Mucosa of stomach (tissue), 1 donor: ENCODE measurements at regions not wholly inside any gene's neighbourhood (a gene's known extent, or its start where the extent isn't known, plus 50 kb on each side); places are given as distances from the start of the nearest gene placed in this dataset.

Source experiments
- H3K27me3 ChIP-seq: one replicate; pipeline ENCODE4 v1.7.0; 2013; ENCODE audit warnings: mild to moderate bottlenecking, low read length; ENCODE audit not compliant: control insufficient read depth, insufficient read depth
- H3K36me3 ChIP-seq: one replicate; pipeline ENCODE4 v1.7.0; 2013; ENCODE audit warnings: low read length; ENCODE audit not compliant: control insufficient read depth, insufficient read depth
- H3K4me1 ChIP-seq: one replicate; pipeline ENCODE4 v1.7.0; 2013; ENCODE audit warnings: mild to moderate bottlenecking, low read length; ENCODE audit not compliant: control insufficient read depth, insufficient read depth
- H3K4me3 ChIP-seq: one replicate; pipeline ENCODE4 v1.7.0; 2013; ENCODE audit warnings: low read length
- H3K9ac ChIP-seq: one replicate; pipeline ENCODE4 v1.7.0; 2013; ENCODE audit warnings: mild to moderate bottlenecking, low read length, moderate library complexity
- H3K9me3 ChIP-seq: one replicate; pipeline ENCODE4 v1.7.0; 2013; ENCODE audit warnings: mild to moderate bottlenecking, low read length, moderate library complexity; ENCODE audit not compliant: control insufficient read depth
- donor health status: Pancreatic carcinoma.

GRCh38 chr10:121082984-121083383 is 231.8 kb downstream of the WDR11 start:
- Histone ChIP-seq H3K27me3 (no peaks in the 10 kb centered on the region), H3K36me3 (no peaks in the 10 kb centered on the region), H3K4me1 (peaks cover 10% of the 10 kb centered on the region), H3K9ac (no peak overlapping the region), H3K9me3 (no peaks in the 10 kb centered on the region), H3K4me3 (no peak overlapping the region)

GRCh38 chr10:121084016-121084674 is 233.0 kb downstream of the WDR11 start:
- Histone ChIP-seq H3K9ac (no peak overlapping the region), H3K4me1 (peaks cover 10% of the 10 kb centered on the region), H3K4me3 (no peak overlapping the region), H3K27me3 (no peaks in the 10 kb centered on the region), H3K9me3 (no peaks in the 10 kb centered on the region), H3K36me3 (no peaks in the 10 kb centered on the region)

- H3K27me3 ChIP-seq, result no peaks in the 10 kb centered on the region
- peaks cover 10% of the 10 kb centered on the region for H3K4me1 ChIP-seq
- H3K9ac ChIP-seq, result no peak overlapping the region
Observed at GRCh38 chr10:121084675-121085070, 233.5 kb downstream of the WDR11 start.

GRCh38 chr10:121085367-121085766 is 234.2 kb downstream of the WDR11 start:
- H3K4me1 ChIP-seq, result peaks cover 5% of the 10 kb centered on the region
- no peaks in the 10 kb centered on the region for H3K27me3 ChIP-seq
- H3K4me3 ChIP-seq, result no peak overlapping the region
- no peaks in the 10 kb centered on the region for H3K36me3 ChIP-seq
- no peak overlapping the region for H3K9ac ChIP-seq
- no peaks in the 10 kb centered on the region for H3K9me3 ChIP-seq

More at GRCh38 chr10:121084675-121085070, 233.5 kb downstream of the WDR11 start:
- H3K36me3 ChIP-seq, result no peaks in the 10 kb centered on the region
- no peaks in the 10 kb centered on the region for H3K9me3 ChIP-seq
- no peak overlapping the region for H3K4me3 ChIP-seq

GRCh38 chr10:121087129-121087528 is 236.0 kb downstream of the WDR11 start:
- no peaks in the 10 kb centered on the region for H3K27me3 ChIP-seq
- no peaks in the 10 kb centered on the region for H3K36me3 ChIP-seq
- no peak overlapping the region for H3K9ac ChIP-seq

GRCh38 chr10:121087688-121088087 is 236.5 kb downstream of the WDR11 start:
- Histone ChIP-seq H3K36me3 (no peaks in the 10 kb centered on the region), H3K9ac (no peak overlapping the region), H3K4me1 (peaks cover 6% of the 10 kb centered on the region), H3K4me3 (no peak overlapping the region), H3K9me3 (no peaks in the 10 kb centered on the region), H3K27me3 (no peaks in the 10 kb centered on the region)

More at GRCh38 chr10:121087129-121087528, 236.0 kb downstream of the WDR11 start:
- peaks cover 6% of the 10 kb centered on the region for H3K4me1 ChIP-seq
- H3K4me3 ChIP-seq, result no peak overlapping the region
- H3K9me3 ChIP-seq, result no peaks in the 10 kb centered on the region

GRCh38 chr10:121088524-121088923 is 237.4 kb downstream of the WDR11 start:
- Histone ChIP-seq H3K4me1 (peaks cover 6% of the 10 kb centered on the region), H3K36me3 (no peaks in the 10 kb centered on the region), H3K9ac (no peak overlapping the region), H3K4me3 (no peak overlapping the region), H3K27me3 (no peaks in the 10 kb centered on the region), H3K9me3 (no peaks in the 10 kb centered on the region)

GRCh38 chr10:121089434-121089833 is 238.3 kb downstream of the WDR11 start:
- Histone ChIP-seq H3K9ac (no peak overlapping the region), H3K4me1 (peaks cover 6% of the 10 kb centered on the region), H3K36me3 (no peaks in the 10 kb centered on the region)

GRCh38 chr10:121091961-121092719 is 241.0 kb downstream of the WDR11 start:
- H3K4me3 ChIP-seq, result no peak overlapping the region
- no peak overlapping the region for H3K9ac ChIP-seq
- peaks cover 11% of the 10 kb centered on the region for H3K4me1 ChIP-seq
- no peaks in the 10 kb centered on the region for H3K9me3 ChIP-seq
- H3K36me3 ChIP-seq, result no peaks in the 10 kb centered on the region
- H3K27me3 ChIP-seq, result no peaks in the 10 kb centered on the region

More at GRCh38 chr10:121089434-121089833, 238.3 kb downstream of the WDR11 start:
- Histone ChIP-seq H3K27me3 (no peaks in the 10 kb centered on the region), H3K9me3 (no peaks in the 10 kb centered on the region), H3K4me3 (no peak overlapping the region)

- Histone ChIP-seq H3K36me3 (no peaks in the 10 kb centered on the region), H3K27me3 (no peaks in the 10 kb centered on the region), H3K4me1 (peaks cover 13% of the 10 kb centered on the region), H3K9me3 (no peaks in the 10 kb centered on the region), H3K9ac (no peak overlapping the region), H3K4me3 (no peak overlapping the region)
Observed at GRCh38 chr10:121092720-121093095, 241.5 kb downstream of the WDR11 start.

- Histone ChIP-seq H3K4me3 (no peak overlapping the region), H3K9me3 (no peaks in the 10 kb centered on the region), H3K9ac (no peak overlapping the region), H3K27me3 (no peaks in the 10 kb centered on the region), H3K4me1 (peaks cover 8% of the 10 kb centered on the region), H3K36me3 (no peaks in the 10 kb centered on the region)
Observed at GRCh38 chr10:121096617-121097431, 245.7 kb downstream of the WDR11 start.

GRCh38 chr10:121098211-121098610 is 247.0 kb downstream of the WDR11 start:
- Histone ChIP-seq H3K4me3 (no peak overlapping the region), H3K27me3 (no peaks in the 10 kb centered on the region), H3K9ac (no peak overlapping the region), H3K4me1 (peaks cover 7% of the 10 kb centered on the region), H3K36me3 (no peaks in the 10 kb centered on the region), H3K9me3 (no peaks in the 10 kb centered on the region)
